Hepatocyte (in vitro differentiated cells): ENCODE measurements at regions not wholly inside any gene's neighbourhood (a gene's known extent, or its start where the extent isn't known, plus 50 kb on each side); places are given as distances from the start of the nearest gene placed in this dataset.

Experiments used
- EZH2 ChIP-seq: fragments of 200-600 bp; sonication (generic); IDR thresholded peaks from 2 replicates; pipeline ENCODE4 v1.6.1; 2016; ENCODE audit warnings: antibody characterized with exemption, mild to moderate bottlenecking, borderline replicate concordance
- EZH2phosphoT487 ChIP-seq: fragments of 200-600 bp; sonication (generic); IDR thresholded peaks from one replicate; pipeline ENCODE4 v1.6.1; 2018; ENCODE audit warnings: antibody characterized with exemption, mild to moderate bottlenecking, low read depth, moderate library complexity; ENCODE audit not compliant: unreplicated experiment, severe bottlenecking
- TF ChIP-seq, protein P1 (sequence below): fragments of 200-600 bp; sonication (generic); IDR thresholded peaks from 2 replicates; pipeline ENCODE4 v1.5.1; 2016; ENCODE audit warnings: antibody characterized with exemption, mild to moderate bottlenecking; ENCODE audit not compliant: poor library complexity

DNA sequence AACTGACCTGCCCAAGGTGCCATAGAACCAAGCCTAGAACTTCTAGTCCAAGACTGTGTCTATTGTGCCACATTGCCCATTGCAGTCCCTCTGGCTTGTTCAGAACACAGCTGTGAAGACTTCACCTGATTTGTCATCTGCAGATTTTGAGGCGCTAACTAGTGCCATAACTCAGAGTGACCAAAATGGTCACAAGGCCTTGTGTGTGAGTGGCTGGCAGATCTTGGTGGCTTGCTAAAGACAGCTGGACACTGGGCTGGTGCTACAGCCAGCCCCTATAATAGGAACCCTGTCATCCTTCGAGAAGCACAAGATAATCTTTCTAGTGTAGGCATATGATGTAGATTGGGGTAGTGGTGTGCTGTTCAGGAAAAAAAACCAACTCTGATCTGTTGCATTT, 63.7 kb upstream of the IFNLR1 start:
- TF ChIP-seq, protein P1, sequence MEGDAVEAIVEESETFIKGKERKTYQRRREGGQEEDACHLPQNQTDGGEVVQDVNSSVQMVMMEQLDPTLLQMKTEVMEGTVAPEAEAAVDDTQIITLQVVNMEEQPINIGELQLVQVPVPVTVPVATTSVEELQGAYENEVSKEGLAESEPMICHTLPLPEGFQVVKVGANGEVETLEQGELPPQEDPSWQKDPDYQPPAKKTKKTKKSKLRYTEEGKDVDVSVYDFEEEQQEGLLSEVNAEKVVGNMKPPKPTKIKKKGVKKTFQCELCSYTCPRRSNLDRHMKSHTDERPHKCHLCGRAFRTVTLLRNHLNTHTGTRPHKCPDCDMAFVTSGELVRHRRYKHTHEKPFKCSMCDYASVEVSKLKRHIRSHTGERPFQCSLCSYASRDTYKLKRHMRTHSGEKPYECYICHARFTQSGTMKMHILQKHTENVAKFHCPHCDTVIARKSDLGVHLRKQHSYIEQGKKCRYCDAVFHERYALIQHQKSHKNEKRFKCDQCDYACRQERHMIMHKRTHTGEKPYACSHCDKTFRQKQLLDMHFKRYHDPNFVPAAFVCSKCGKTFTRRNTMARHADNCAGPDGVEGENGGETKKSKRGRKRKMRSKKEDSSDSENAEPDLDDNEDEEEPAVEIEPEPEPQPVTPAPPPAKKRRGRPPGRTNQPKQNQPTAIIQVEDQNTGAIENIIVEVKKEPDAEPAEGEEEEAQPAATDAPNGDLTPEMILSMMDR = no peak
- TF ChIP-seq EZH2 (no peak), EZH2phosphoT487 (no peak)
